H9 (cell line): ENCODE measurements at regions not wholly inside any gene's neighbourhood (a gene's known extent, or its start where the extent isn't known, plus 50 kb on each side); places are given as distances from the start of the nearest gene placed in this dataset.

Experiments
- DNase-seq: peaks from one replicate; pipeline ENCODE4 v3.0.0-alpha.2; 2017
- H2AFZ ChIP-seq: one replicate; pipeline ENCODE4 v1.6.1; 2013; ENCODE audit warnings: mild to moderate bottlenecking, low read length, control low read depth, moderate library complexity
- H2AK5ac ChIP-seq: 2 replicates; pipeline ENCODE4 v1.6.1; 2013; ENCODE audit warnings: low read length, control low read depth, mixed read lengths; ENCODE audit not compliant: insufficient read length
- H2BK120ac ChIP-seq: one replicate; pipeline ENCODE4 v1.6.1; 2013; ENCODE audit warnings: low read depth, mild to moderate bottlenecking, low read length, control low read depth, inconsistent platforms; ENCODE audit not compliant: poor library complexity, severe bottlenecking
- H2BK12ac ChIP-seq: 2 replicates; pipeline ENCODE4 v1.6.1; 2013; ENCODE audit warnings: low read length, control low read depth, mixed read lengths, low read depth; ENCODE audit not compliant: insufficient read length
- H2BK15ac ChIP-seq: 2 replicates; pipeline ENCODE4 v1.6.1; 2013; ENCODE audit warnings: low read depth, low read length, control low read depth
- H2BK20ac ChIP-seq: one replicate; pipeline ENCODE4 v1.6.1; 2013; ENCODE audit warnings: low read depth, mild to moderate bottlenecking, low read length, control low read depth, inconsistent platforms; ENCODE audit not compliant: poor library complexity, severe bottlenecking
- H2BK5ac ChIP-seq: 2 replicates; pipeline ENCODE4 v1.6.1; 2013; ENCODE audit warnings: low read length, control low read depth, mixed read lengths; ENCODE audit not compliant: insufficient read length
- H3K14ac ChIP-seq: 2 replicates; pipeline ENCODE4 v1.6.1; 2013; ENCODE audit warnings: low read length, control low read depth; ENCODE audit not compliant: insufficient read depth
- H3K18ac ChIP-seq: 2 replicates; pipeline ENCODE4 v1.6.1; 2013; ENCODE audit warnings: low read depth, mild to moderate bottlenecking, mixed read lengths, low read length, control low read depth; ENCODE audit not compliant: insufficient read length
- H3K23ac ChIP-seq: 2 replicates; pipeline ENCODE4 v1.6.1; 2013; ENCODE audit warnings: low read length, control low read depth, mixed read lengths, low read depth; ENCODE audit not compliant: insufficient read length
- H3K23me2 ChIP-seq: 2 replicates; pipeline ENCODE4 v1.6.1; 2013; ENCODE audit warnings: low read depth, mild to moderate bottlenecking, mixed read lengths, low read length, control low read depth; ENCODE audit not compliant: insufficient read length, poor library complexity, severe bottlenecking
- H3K27ac ChIP-seq: 2 replicates; pipeline ENCODE4 v1.5.1; 2013; ENCODE audit warnings: low read length, control low read depth, mixed read lengths, low read depth; ENCODE audit not compliant: insufficient read length
- H3K27me3 ChIP-seq: 2 replicates; pipeline ENCODE4 v1.6.1; 2013; ENCODE audit warnings: low read length, control low read depth, inconsistent platforms; ENCODE audit not compliant: insufficient read depth
- H3K4ac ChIP-seq: 2 replicates; pipeline ENCODE4 v1.6.1; 2013; ENCODE audit warnings: low read depth, mild to moderate bottlenecking, control low read depth, inconsistent platforms, low read length, moderate library complexity
- H3K4me1 ChIP-seq: 2 replicates; pipeline ENCODE4 v1.6.1; 2013; ENCODE audit warnings: low read length, control low read depth, inconsistent platforms; ENCODE audit not compliant: insufficient read depth
- H3K4me2 ChIP-seq: 2 replicates; pipeline ENCODE4 v1.6.1; 2013; ENCODE audit warnings: low read length, control low read depth, mixed read lengths; ENCODE audit not compliant: insufficient read length, insufficient read depth
- H3K56ac ChIP-seq: 2 replicates; pipeline ENCODE4 v1.6.1; 2013; ENCODE audit warnings: low read depth, mild to moderate bottlenecking, mixed read lengths, low read length, control low read depth; ENCODE audit not compliant: insufficient read length
- H3K79me1 ChIP-seq: 2 replicates; pipeline ENCODE4 v1.6.1; 2013; ENCODE audit warnings: low read depth, mild to moderate bottlenecking, moderate library complexity, low read length, control low read depth, inconsistent platforms; ENCODE audit not compliant: insufficient read depth, poor library complexity, severe bottlenecking
- H3K79me2 ChIP-seq: 2 replicates; pipeline ENCODE4 v1.6.1; 2013; ENCODE audit warnings: low read length, control low read depth, inconsistent platforms; ENCODE audit not compliant: insufficient read depth
- H3K9ac ChIP-seq: 2 replicates; pipeline ENCODE4 v1.6.1; 2013; ENCODE audit warnings: low read length, control low read depth, mixed read lengths; ENCODE audit not compliant: insufficient read length; ENCODE audit errors: extremely low read depth
- H3K9me3 ChIP-seq: one replicate; pipeline ENCODE4 v1.6.1; 2013; ENCODE audit warnings: low read depth, low read length, inconsistent platforms; ENCODE audit not compliant: control insufficient read depth
- H3T11ph ChIP-seq: one replicate; pipeline ENCODE4 v1.6.1; 2013; ENCODE audit warnings: mild to moderate bottlenecking, low read length, control low read depth, inconsistent platforms
- H4K20me1 ChIP-seq: one replicate; pipeline ENCODE4 v1.6.1; 2013; ENCODE audit not compliant: control insufficient read depth, insufficient read length, insufficient read depth
- H4K5ac ChIP-seq: 2 replicates; pipeline ENCODE4 v1.6.1; 2013; ENCODE audit warnings: low read depth, mild to moderate bottlenecking, mixed read lengths, low read length, control low read depth; ENCODE audit not compliant: insufficient read length
- H4K8ac ChIP-seq: replicated peaks from 2 replicates; pipeline ENCODE4 v1.6.1; 2013; ENCODE audit warnings: low read length, control low read depth, mixed read lengths, low read depth; ENCODE audit not compliant: insufficient read length
- H4K91ac ChIP-seq: 2 replicates; pipeline ENCODE4 v1.6.1; 2013; ENCODE audit warnings: low read depth, mild to moderate bottlenecking, moderate library complexity, mixed read lengths, low read length, control low read depth; ENCODE audit not compliant: insufficient read length
- H3K27ac Mint-ChIP-seq, 3 experiments: 2 replicates in 2 of 3; 3 replicates in 1 of 3; pipeline ENCODE4 v1.8.0; 2020 to 2021; ENCODE audit warnings: mixed read lengths in 3 of 3, mild to moderate bottlenecking in 1 of 3, moderate library complexity in 1 of 3
- H3K27me3 Mint-ChIP-seq: 2 replicates; pipeline ENCODE4 v1.8.0; 2021; ENCODE audit warnings: low read depth, mild to moderate bottlenecking, moderate library complexity, mixed read lengths
- H3K36me3 Mint-ChIP-seq, 3 experiments: 2 replicates in 2 of 3; 3 replicates in 1 of 3; pipeline ENCODE4 v1.8.0; 2020 to 2021; ENCODE audit warnings: low read depth in 3 of 3, mixed read lengths in 3 of 3; ENCODE audit not compliant: insufficient read depth in 1 of 3
- H3K4me1 Mint-ChIP-seq, 2 experiments: 2 replicates each; pipeline ENCODE4 v1.8.0; 2020; ENCODE audit warnings: mixed read lengths in 2 of 2
- H3K4me3 Mint-ChIP-seq, 2 experiments: 2 replicates in 1 of 2; 3 replicates in 1 of 2; pipeline ENCODE4 v1.8.0; 2020 to 2021; ENCODE audit warnings: mild to moderate bottlenecking in 2 of 2, mixed read lengths in 2 of 2, moderate library complexity in 1 of 2
- H3K9me3 Mint-ChIP-seq, 2 experiments: 2 replicates in 1 of 2; 3 replicates in 1 of 2; pipeline ENCODE4 v1.8.0; 2020; ENCODE audit warnings: mild to moderate bottlenecking in 2 of 2, mixed read lengths in 2 of 2, moderate library complexity in 1 of 2
- CTCF ChIP-seq: fragments of 200-600 bp; sonication (generic); conservative IDR thresholded peaks from 3 replicates; pipeline ENCODE4 v1.8.0; 2021; ENCODE audit warnings: antibody characterized with exemption, mild to moderate bottlenecking
- WGBS: extraction: QIAGEN DNeasy Blood & Tissue Kit; methylation state at CpG from one replicate; pipeline ENCODE4 v1.1.7; 2013; ENCODE audit warnings: missing lambda C conversion rate, low lambda C conversion rate, mixed read lengths; ENCODE audit not compliant: insufficient read length; ENCODE audit errors: extremely low coverage; 5-methylcytosine and 5-hydroxymethylcytosine counted together

- Histone ChIP-seq H3K27me3 (no peaks in the 10 kb centered on the region), H2BK12ac (no peak overlapping the region), H4K20me1 (no peaks in the 10 kb centered on the region), H2BK120ac (no peak overlapping the region), H3K9me3 (no peaks in the 10 kb centered on the region), H2BK15ac (no peak overlapping the region), H3K56ac (no peak overlapping the region), H2BK20ac (no peak overlapping the region), H3K79me1 (no peaks in the 10 kb centered on the region), H3T11ph (no peak overlapping the region), H3K27ac (no peak overlapping the region), H3K9ac (no peak overlapping the region), H3K18ac (no peak overlapping the region), H3K23ac (no peak overlapping the region), H3K79me2 (no peaks in the 10 kb centered on the region), H3K4ac (no peak overlapping the region), H4K8ac (no peak overlapping the region), H2BK5ac (no peak overlapping the region), H4K91ac (no peak overlapping the region), H3K23me2 (no peaks in the 10 kb centered on the region), H2AFZ (no peak overlapping the region), H4K5ac (no peak overlapping the region), H3K4me2 (no peak overlapping the region), H3K4me1 (no peaks in the 10 kb centered on the region), H2AK5ac (no peak overlapping the region), H3K14ac (no peak overlapping the region)
- H3K9me3 Mint-ChIP-seq: no peaks in the 10 kb centered on the region
- peaks cover 7% of the 10 kb centered on the region for H3K27me3 Mint-ChIP-seq
- no peak; the same call in 2 of the 3 replicates for TF ChIP-seq CTCF
- WGBS: no CpG with 5 or more reads among the region's 5 CpGs
- no peaks in the 10 kb centered on the region for H3K36me3 Mint-ChIP-seq
- no peaks in the 10 kb centered on the region for H3K4me1 Mint-ChIP-seq
- no peak overlapping the region for H3K4me3 Mint-ChIP-seq
- no peak overlapping the region for H3K27ac Mint-ChIP-seq
- DNase-seq: no peak
These were observed 544.5 kb downstream of the MFSD1 start for GRCh38 chr3:159346271-159346903.
